OCI-LY7 (cell line): ENCODE measurements at regions not wholly inside any gene's neighbourhood (a gene's known extent, or its start where the extent isn't known, plus 50 kb on each side); places are given as distances from the start of the nearest gene placed in this dataset.

Experiments
- BruUV-seq: library from RNA; stranded (reverse); fragments of 400-500 nt; replicated peaks from 2 replicates; lab custom pipeline; 2021; lab: Mats Ljungman, UMichigan
- CTCF ChIA-PET: fragments of 300-600 bp; sonication (Branson Sonifier 250); formaldehyde crosslinking; loops from one replicate; lab custom pipeline; 2022; ENCODE audit warnings: antibody characterized with exemption; ENCODE audit not compliant: unreplicated experiment; lab: Charles Lee
- POLR2A ChIA-PET: fragments of 300-600 bp; sonication (Branson Sonifier 250); formaldehyde crosslinking; loops from one replicate; lab custom pipeline; 2022; ENCODE audit warnings: antibody characterized with exemption; lab: Charles Lee
- DNase-seq: peaks from one replicate; pipeline ENCODE4 v3.0.0-alpha.2; 2015; ENCODE audit warnings: low spot score
- H2AFZ ChIP-seq: fragments of 200-600 bp; sonication (generic), shearing (Covaris generic); 2 replicates; pipeline ENCODE4 v1.6.1; 2014; ENCODE audit warnings: mild to moderate bottlenecking, antibody characterized with exemption, low read length, moderate library complexity
- H3K27ac ChIP-seq: fragments of 200-600 bp; sonication (generic); 2 replicates; pipeline ENCODE4 v1.5.1; 2014; ENCODE audit warnings: mixed run types, low read depth, mild to moderate bottlenecking, moderate library complexity, low read length, inconsistent platforms; ENCODE audit not compliant: poor library complexity, severe bottlenecking
- H3K36me3 ChIP-seq: fragments of 200-600 bp; sonication (generic); 2 replicates; pipeline ENCODE4 v1.6.1; 2014; ENCODE audit warnings: mild to moderate bottlenecking, antibody characterized with exemption, low read length, moderate library complexity, mixed read lengths; ENCODE audit not compliant: insufficient read depth
- H3K4me1 ChIP-seq: fragments of 200-600 bp; sonication (generic); 2 replicates; pipeline ENCODE4 v1.5.1; 2014; ENCODE audit warnings: mild to moderate bottlenecking, low read length; ENCODE audit not compliant: insufficient read depth, poor library complexity, severe bottlenecking
- H3K4me2 ChIP-seq: fragments of 200-600 bp; sonication (generic); 2 replicates; pipeline ENCODE4 v1.6.1; 2014; ENCODE audit warnings: mild to moderate bottlenecking, low read length
- H3K4me3 ChIP-seq: fragments of 200-600 bp; sonication (generic); 2 replicates; pipeline ENCODE4 v1.5.1; 2014; ENCODE audit warnings: mild to moderate bottlenecking, low read depth, low read length; ENCODE audit not compliant: poor library complexity, severe bottlenecking
- H3K79me2 ChIP-seq: fragments of 200-600 bp; sonication (generic); 2 replicates; pipeline ENCODE4 v1.6.1; 2016; ENCODE audit warnings: low read depth, mild to moderate bottlenecking, low read length, moderate library complexity, mixed read lengths; ENCODE audit not compliant: insufficient read depth
- H3K9me2 ChIP-seq: fragments of 200-600 bp; sonication (generic); 2 replicates; pipeline ENCODE4 v1.6.1; 2016; ENCODE audit warnings: mild to moderate bottlenecking, low read length, mixed read lengths; ENCODE audit not compliant: insufficient read depth
- H3K9me3 ChIP-seq: fragments of 200-600 bp; sonication (generic); 2 replicates; pipeline ENCODE4 v1.6.1; 2014; ENCODE audit warnings: mild to moderate bottlenecking, mixed run types, low read length, mixed read lengths
- H4K20me1 ChIP-seq: fragments of 200-600 bp; sonication (generic); 2 replicates; pipeline ENCODE4 v1.6.1; 2014; ENCODE audit warnings: mild to moderate bottlenecking, antibody characterized with exemption, low read length, moderate library complexity, mixed read lengths; ENCODE audit not compliant: insufficient read depth
- CTCF ChIP-seq: fragments of 200-600 bp; sonication (generic); conservative IDR thresholded peaks from 2 replicates; pipeline ENCODE4 v1.5.1; 2014; ENCODE audit warnings: mild to moderate bottlenecking, antibody characterized with exemption, low read length, moderate library complexity, mixed read lengths
- EZH2phosphoT487 ChIP-seq: fragments of 200-600 bp; sonication (generic); IDR thresholded peaks from 2 replicates; pipeline ENCODE4 v1.6.1; 2018; ENCODE audit warnings: low read depth, borderline replicate concordance, mild to moderate bottlenecking, mixed run types, antibody characterized with exemption, low read length, moderate library complexity, mixed read lengths
- intact Hi-C: fragments of 100-400 bp; cut with micrococcal nuclease; formaldehyde crosslinking; loops from one replicate; pipeline ENCODE4 v1.10.0; 2022; ENCODE audit not compliant: unreplicated experiment

GRCh38 chr7:50147951-50148808, 55.1 kb upstream of the ZPBP start:
- ChIA-PET CTCF (no interaction called here), POLR2A (interaction anchor here (0.6 to 12.9 kb wide), 21 partner anchors 7 to 812 kb away, joined by 3 to 293 read pairs (median 5); partner anchors contain the start of gene IKZF1)
- Histone ChIP-seq H3K4me2 (peak overlapping the region; percentile 87), H3K4me3 (peak overlapping the region; percentile 52), H4K20me1 (no peaks in the 10 kb centered on the region), H3K9me3 (no peaks in the 10 kb centered on the region), H3K27ac (peak overlapping the region; percentile 99), H2AFZ (peak overlapping the region; percentile 12; the same call in 1 of the 2 replicates), H3K36me3 (no peaks in the 10 kb centered on the region), H3K79me2 (no peaks in the 10 kb centered on the region), H3K9me2 (no peaks in the 10 kb centered on the region), H3K4me1 (peaks cover 99% of the 10 kb centered on the region)
- intact Hi-C loops: loop anchor here (1.0 to 5.0 kb wide), 2 partner anchors 161 to 204 kb away; no protein-coding TSS in a partner anchor
- TSS peak; percentile 87 for BruUV-seq
- peak; percentile 97 for DNase-seq
- TF ChIP-seq CTCF (no peak), EZH2phosphoT487 (no peak)

- no TSS peak for BruUV-seq
- H3K4me1 ChIP-seq: peaks cover 97% of the 10 kb centered on the region
- CTCF ChIA-PET: interaction anchor here (0.6 kb wide), 1 partner anchor 163 kb away, joined by 3 read pairs; no protein-coding TSS in a partner anchor
- POLR2A ChIA-PET: interaction anchor here (0.8 to 12.9 kb wide), 12 partner anchors 8 to 265 kb away, joined by 3 to 293 read pairs (median 4); partner anchors contain the start of gene IKZF1
- no peaks in the 10 kb centered on the region for H3K9me3 ChIP-seq
- intact Hi-C loops: loop anchor here (1.0 to 5.0 kb wide), 2 partner anchors 192 to 206 kb away; no protein-coding TSS in a partner anchor
- peak overlapping the region; percentile 52 for H3K4me3 ChIP-seq
- H4K20me1 ChIP-seq: no peaks in the 10 kb centered on the region
- DNase-seq: peak; percentile 90
- no peak overlapping the region; the same call in 1 of the 2 replicates for H2AFZ ChIP-seq
- no peaks in the 10 kb centered on the region for H3K9me2 ChIP-seq
- H3K79me2 ChIP-seq: no peaks in the 10 kb centered on the region
- TF ChIP-seq EZH2phosphoT487: no peak
- no peak for TF ChIP-seq CTCF
- no peaks in the 10 kb centered on the region for H3K36me3 ChIP-seq
- peak overlapping the region; percentile 99 for H3K27ac ChIP-seq
- H3K4me2 ChIP-seq: peak overlapping the region; percentile 87
Measured at GRCh38 chr7:50146692-50147091, 53.6 kb upstream of the ZPBP start.
